GM12875 (cell line): ENCODE measurements at regions not wholly inside any gene's neighbourhood (a gene's known extent, or its start where the extent isn't known, plus 50 kb on each side); places are given as distances from the start of the nearest gene placed in this dataset.

Experiments
- H3K4me3 ChIP-seq: one replicate; pipeline ENCODE4 v1.5.1; 2011; ENCODE audit warnings: low read depth, low read length, control low read depth
- CTCF ChIP-seq: IDR thresholded peaks from 2 replicates; pipeline ENCODE4 v1.5.1; 2011; ENCODE audit warnings: low read depth, mild to moderate bottlenecking, control low read depth, inconsistent platforms, low read length, moderate library complexity, borderline replicate concordance; ENCODE audit not compliant: insufficient read depth

DNA sequence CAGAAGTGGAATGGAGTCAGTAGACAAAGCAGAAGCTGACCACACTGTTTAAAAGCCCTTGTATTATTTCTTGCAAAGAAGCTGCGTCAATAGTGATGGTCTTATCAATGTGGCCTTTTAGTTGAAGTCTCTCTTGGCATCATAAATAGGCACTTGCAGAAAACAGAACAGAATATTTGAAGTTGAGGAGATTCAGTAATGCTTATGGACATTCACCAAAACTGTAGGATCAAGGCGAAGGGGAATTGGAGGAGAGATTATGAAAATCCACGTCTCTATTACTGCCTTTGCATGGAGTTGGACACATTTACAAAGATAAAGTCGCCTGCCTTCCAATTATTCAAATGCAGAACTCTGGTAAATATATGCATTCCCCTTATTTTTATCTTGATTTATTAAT lies 1482.8 kb downstream of the EFNB2 start:
- no peak for TF ChIP-seq CTCF
- H3K4me3 ChIP-seq: no peak overlapping the region

DNA sequence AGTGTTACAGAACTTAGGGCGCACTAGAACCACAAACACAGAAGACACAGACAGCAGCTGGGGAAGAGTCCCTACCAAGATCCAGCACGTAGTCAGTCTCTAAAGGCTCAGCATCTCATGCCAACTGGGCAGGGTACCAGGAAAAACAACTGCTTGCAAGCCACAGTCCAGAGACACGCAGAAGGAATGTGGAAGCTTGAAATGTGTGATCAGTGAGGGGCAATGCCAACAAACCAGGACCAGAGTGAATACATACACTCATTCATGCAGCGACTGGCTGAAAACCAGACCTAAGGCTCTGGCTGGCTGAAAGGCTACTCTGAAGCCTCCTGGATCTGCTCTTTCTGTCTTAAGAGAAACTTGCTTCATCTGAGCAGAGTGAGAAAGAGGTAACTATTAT lies 1484.8 kb downstream of the EFNB2 start:
- H3K4me3 ChIP-seq: no peak overlapping the region
- no peak for TF ChIP-seq CTCF

DNA sequence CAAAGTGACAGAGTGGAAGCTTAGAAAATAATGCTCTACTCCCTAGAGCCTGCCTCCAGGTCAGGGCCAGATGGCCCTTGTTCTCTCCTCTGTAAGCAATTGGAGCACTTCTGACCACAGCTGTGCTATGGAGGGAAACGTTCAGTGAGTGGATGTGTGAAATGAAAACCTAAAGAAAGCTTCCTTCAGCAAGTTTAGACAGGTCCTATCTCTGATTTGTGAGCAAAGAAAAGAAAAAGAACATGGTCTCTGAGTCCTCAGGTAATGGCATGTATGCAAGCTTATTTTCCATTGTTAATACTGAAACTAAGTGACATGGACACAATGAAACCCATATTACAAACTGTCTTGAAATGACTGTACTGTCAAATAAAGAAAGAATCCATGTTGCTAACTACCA lies 1486.8 kb downstream of the EFNB2 start:
- H3K4me3 ChIP-seq: no peak overlapping the region
- no peak for TF ChIP-seq CTCF

- no peak overlapping the region for H3K4me3 ChIP-seq
- TF ChIP-seq CTCF: no peak
Measured at GRCh38 chr13:105047676-105048295, 1487.7 kb downstream of the EFNB2 start.

DNA sequence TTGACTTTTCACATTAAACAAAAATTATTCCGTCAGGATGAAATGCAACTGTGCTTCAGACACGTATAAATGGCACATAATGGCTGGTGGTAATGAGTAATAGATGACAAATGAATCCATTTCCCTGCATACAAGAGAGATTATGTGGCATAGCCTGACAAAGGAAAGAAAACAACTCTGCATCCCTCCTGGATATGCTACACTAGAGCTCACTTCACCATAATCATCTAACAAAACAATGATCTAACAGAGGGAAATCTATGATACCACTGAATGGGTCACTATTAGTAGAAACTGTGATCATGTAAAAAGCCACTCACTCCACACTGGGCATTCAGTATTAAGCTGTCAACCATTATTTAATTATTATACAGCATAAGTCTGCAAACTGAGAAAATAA lies 1498.4 kb downstream of the EFNB2 start:
- TF ChIP-seq CTCF: no peak

DNA sequence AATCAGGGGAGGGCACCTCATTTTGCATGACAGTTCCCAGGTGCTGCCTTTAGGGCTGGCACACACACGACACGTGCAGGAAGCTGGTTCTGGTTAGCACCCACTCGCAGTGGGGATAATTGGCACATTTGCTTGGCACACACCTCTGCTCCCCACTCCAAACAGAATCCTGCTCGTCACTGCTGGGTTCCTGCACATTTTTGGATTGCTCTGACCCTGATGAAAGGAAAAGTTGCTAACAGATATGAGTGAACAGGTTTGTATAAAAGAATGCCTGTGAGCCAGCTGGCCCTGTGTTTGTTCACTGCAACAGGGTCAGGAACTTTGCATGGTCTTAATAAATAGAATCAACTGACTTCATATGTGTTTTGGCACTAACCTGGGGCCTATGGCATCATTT lies 1500.4 kb downstream of the EFNB2 start:
- TF ChIP-seq CTCF: no peak
- no peak overlapping the region for H3K4me3 ChIP-seq

More for the DNA sequence above, 1498.4 kb downstream of the EFNB2 start:
- H3K4me3 ChIP-seq: no peak overlapping the region

DNA sequence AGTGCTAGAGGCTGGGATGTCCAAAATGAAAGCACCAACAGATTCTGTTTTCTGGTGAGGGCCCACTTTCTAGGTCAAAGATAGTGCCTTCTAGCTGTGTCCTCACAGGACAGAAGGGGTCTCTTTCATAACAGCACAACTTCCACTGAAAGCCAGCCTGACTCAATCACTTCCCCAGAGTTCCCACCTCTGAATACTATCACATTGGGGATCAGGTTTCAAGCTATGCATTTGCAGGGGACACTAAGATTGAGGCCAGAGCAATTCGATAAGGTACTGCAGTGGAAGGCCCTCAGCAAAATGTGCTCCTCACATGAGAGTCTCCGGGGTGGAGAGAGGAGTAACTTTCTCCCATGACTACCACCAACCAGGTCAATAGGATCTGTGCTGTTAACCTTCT lies 1501.5 kb downstream of the EFNB2 start:
- no peak overlapping the region for H3K4me3 ChIP-seq
- no peak for TF ChIP-seq CTCF
